HG02571 (cell line): ENCODE measurements at regions not wholly inside any gene's neighbourhood (a gene's known extent, or its start where the extent isn't known, plus 50 kb on each side); places are given as distances from the start of the nearest gene placed in this dataset.

Experiments used
- ATAC-seq: cut with Tn5 transposase; IDR thresholded peaks from one replicate; pipeline ENCODE4 v1.9.1; 2021; ENCODE audit warnings: mild to moderate bottlenecking, moderate library complexity; ENCODE audit not compliant: unreplicated experiment

- ATAC-seq = no peak
These were observed 940.0 kb downstream of the EFNB2 start for GRCh38 chr13:105595471-105595870.

- ATAC-seq = no peak
These were observed 944.2 kb downstream of the EFNB2 start for GRCh38 chr13:105591277-105591676.

GRCh38 chr13:105587786-105588185 lies 947.7 kb downstream of the EFNB2 start:
- no peak for ATAC-seq

GRCh38 chr13:105579821-105580710 lies 955.4 kb downstream of the EFNB2 start:
- no peak for ATAC-seq

GRCh38 chr13:105573136-105573535 lies 962.3 kb downstream of the EFNB2 start:
- ATAC-seq = no peak

GRCh38 chr13:105572401-105572800 lies 963.1 kb downstream of the EFNB2 start:
- no peak for ATAC-seq

GRCh38 chr13:105569816-105570215 lies 965.6 kb downstream of the EFNB2 start:
- ATAC-seq = no peak

- no peak for ATAC-seq
These were observed 967.4 kb downstream of the EFNB2 start for GRCh38 chr13:105567951-105568525.

GRCh38 chr13:105565136-105565727 lies 970.2 kb downstream of the EFNB2 start:
- ATAC-seq = no peak

- ATAC-seq = no peak
These were observed 983.4 kb downstream of the EFNB2 start for GRCh38 chr13:105552078-105552477.

- ATAC-seq = no peak
These were observed 987.6 kb downstream of the EFNB2 start for GRCh38 chr13:105547851-105548250.

GRCh38 chr13:105545811-105546210 lies 989.7 kb downstream of the EFNB2 start:
- no peak for ATAC-seq

GRCh38 chr13:105543742-105544141 lies 991.7 kb downstream of the EFNB2 start:
- no peak for ATAC-seq

GRCh38 chr13:105541565-105541964 lies 993.9 kb downstream of the EFNB2 start:
- no peak for ATAC-seq

GRCh38 chr13:105538346-105538745 lies 997.1 kb downstream of the EFNB2 start:
- ATAC-seq = no peak

- ATAC-seq = no peak
These were observed 998.3 kb downstream of the EFNB2 start for GRCh38 chr13:105537113-105537512.

- no peak for ATAC-seq
These were observed 1005.0 kb downstream of the EFNB2 start for GRCh38 chr13:105530468-105530867.

GRCh38 chr13:105527127-105527526 lies 1008.3 kb downstream of the EFNB2 start:
- no peak for ATAC-seq

- no peak for ATAC-seq
These were observed 1015.7 kb downstream of the EFNB2 start for GRCh38 chr13:105519771-105520170.

- no peak for ATAC-seq
These were observed 1017.4 kb downstream of the EFNB2 start for GRCh38 chr13:105518086-105518485.

GRCh38 chr13:105514401-105514800 lies 1021.1 kb downstream of the EFNB2 start:
- no peak for ATAC-seq

GRCh38 chr13:105513448-105513847 lies 1022.0 kb downstream of the EFNB2 start:
- no peak for ATAC-seq
